H1 (cell line): ENCODE measurements at regions not wholly inside any gene's neighbourhood (a gene's known extent, or its start where the extent isn't known, plus 50 kb on each side); places are given as distances from the start of the nearest gene placed in this dataset.

Experiments
- CBX5 ChIP-seq: fragments of 300-800, 300-1000 bp; sonication (generic); IDR thresholded peaks from 2 replicates; pipeline ENCODE4 v1.7.1; 2016; ENCODE audit warnings: antibody characterized with exemption, low read length, low read depth
- EGR1 ChIP-seq: IDR thresholded peaks from 2 replicates; pipeline ENCODE4 v1.6.1; 2011; ENCODE audit warnings: low read depth, low read length, borderline replicate concordance
- EP300 ChIP-seq, 2 experiments: IDR thresholded peaks; 1 replicate in 1 of 2; 2 replicates in 1 of 2; pipeline ENCODE4 v1.6.1; 2011 to 2012; ENCODE audit warnings: low read depth in 2 of 2, low read length in 2 of 2, mild to moderate bottlenecking in 2 of 2, borderline replicate concordance in 1 of 2, inconsistent platforms in 1 of 2, moderate library complexity in 1 of 2
- GTF2F1 ChIP-seq: IDR thresholded peaks from 2 replicates; pipeline ENCODE4 v1.6.1; 2012; ENCODE audit warnings: low read depth, low read length, improper control_type of control experiment, borderline replicate concordance
- HDAC2 ChIP-seq, 2 experiments: fragments of 300-600 bp in 1 of 2; sonication (generic) in 1 of 2; IDR thresholded peaks; 2 replicates each; pipeline ENCODE4 v1.6.1; 2011 to 2012; ENCODE audit warnings: low read depth in 2 of 2, low read length in 2 of 2, mild to moderate bottlenecking in 2 of 2, moderate library complexity in 2 of 2, borderline replicate concordance in 1 of 2, inconsistent platforms in 1 of 2
- NRF1 ChIP-seq: IDR thresholded peaks from 2 replicates; pipeline ENCODE4 v1.6.1; 2011; ENCODE audit warnings: mild to moderate bottlenecking, low read depth, low read length, improper control_type of control experiment
- POLR2A ChIP-seq, 2 experiments: IDR thresholded peaks; 1 replicate in 1 of 2; 2 replicates in 1 of 2; pipeline ENCODE4 v1.6.1; 2011; ENCODE audit warnings: low read depth in 2 of 2, low read length in 2 of 2, mild to moderate bottlenecking in 2 of 2; ENCODE audit errors: control extremely low read depth in 1 of 2
- SAP30 ChIP-seq: fragments of 300-600 bp; sonication (generic); IDR thresholded peaks from 2 replicates; pipeline ENCODE4 v1.7.1; 2012; ENCODE audit warnings: low read length, moderate library complexity, mild to moderate bottlenecking, inconsistent platforms; ENCODE audit not compliant: insufficient read depth, insufficient replicate concordance
- SIX5 ChIP-seq: IDR thresholded peaks from 2 replicates; pipeline ENCODE4 v1.6.1; 2011; ENCODE audit warnings: mild to moderate bottlenecking, low read depth, low read length
- SP1 ChIP-seq: IDR thresholded peaks from 2 replicates; pipeline ENCODE4 v1.6.1; 2011; ENCODE audit warnings: low read depth, low read length
- TF ChIP-seq, protein P1 (sequence below): fragments of 300-600 bp; sonication (generic); IDR thresholded peaks from 2 replicates; pipeline ENCODE4 v1.7.1; 2012; ENCODE audit warnings: low read length, moderate library complexity, mild to moderate bottlenecking, inconsistent platforms; ENCODE audit not compliant: insufficient replicate concordance

DNA sequence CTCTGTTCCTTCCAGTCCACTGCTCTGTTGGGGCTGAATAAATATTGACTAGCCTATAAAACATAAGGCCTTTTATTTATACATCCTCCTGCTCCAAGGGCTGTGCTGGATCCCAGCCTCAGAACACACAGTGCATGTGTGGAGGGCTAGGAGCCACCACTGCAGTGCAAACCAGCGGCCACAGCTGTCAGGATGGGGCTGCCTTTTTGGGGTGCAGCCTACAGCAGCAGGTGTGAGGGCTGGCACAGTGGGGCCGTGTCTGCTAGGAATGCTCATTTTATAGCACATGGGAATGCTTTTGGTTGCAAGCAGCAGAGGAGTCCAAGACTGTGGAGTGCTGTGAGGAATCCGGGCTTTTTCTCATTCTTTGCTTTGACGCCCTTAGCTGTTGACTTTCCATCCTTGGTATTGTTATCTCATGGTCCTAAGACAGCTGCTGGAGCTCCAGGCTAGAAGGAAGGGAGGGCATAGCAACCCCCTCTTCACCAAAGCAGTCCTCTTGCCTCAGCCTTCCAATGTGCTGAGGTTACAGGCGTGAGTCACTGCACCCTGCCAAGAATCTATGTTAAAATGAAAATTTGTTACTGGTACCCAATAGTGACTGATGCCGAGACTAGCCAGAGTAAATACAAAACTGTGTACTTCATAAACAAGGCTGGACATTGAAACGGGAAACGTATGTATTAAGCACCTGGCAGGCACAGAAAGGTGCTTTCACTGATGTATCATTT is 334.3 kb upstream of the GATB start (continued):
- TF ChIP-seq, protein P1, sequence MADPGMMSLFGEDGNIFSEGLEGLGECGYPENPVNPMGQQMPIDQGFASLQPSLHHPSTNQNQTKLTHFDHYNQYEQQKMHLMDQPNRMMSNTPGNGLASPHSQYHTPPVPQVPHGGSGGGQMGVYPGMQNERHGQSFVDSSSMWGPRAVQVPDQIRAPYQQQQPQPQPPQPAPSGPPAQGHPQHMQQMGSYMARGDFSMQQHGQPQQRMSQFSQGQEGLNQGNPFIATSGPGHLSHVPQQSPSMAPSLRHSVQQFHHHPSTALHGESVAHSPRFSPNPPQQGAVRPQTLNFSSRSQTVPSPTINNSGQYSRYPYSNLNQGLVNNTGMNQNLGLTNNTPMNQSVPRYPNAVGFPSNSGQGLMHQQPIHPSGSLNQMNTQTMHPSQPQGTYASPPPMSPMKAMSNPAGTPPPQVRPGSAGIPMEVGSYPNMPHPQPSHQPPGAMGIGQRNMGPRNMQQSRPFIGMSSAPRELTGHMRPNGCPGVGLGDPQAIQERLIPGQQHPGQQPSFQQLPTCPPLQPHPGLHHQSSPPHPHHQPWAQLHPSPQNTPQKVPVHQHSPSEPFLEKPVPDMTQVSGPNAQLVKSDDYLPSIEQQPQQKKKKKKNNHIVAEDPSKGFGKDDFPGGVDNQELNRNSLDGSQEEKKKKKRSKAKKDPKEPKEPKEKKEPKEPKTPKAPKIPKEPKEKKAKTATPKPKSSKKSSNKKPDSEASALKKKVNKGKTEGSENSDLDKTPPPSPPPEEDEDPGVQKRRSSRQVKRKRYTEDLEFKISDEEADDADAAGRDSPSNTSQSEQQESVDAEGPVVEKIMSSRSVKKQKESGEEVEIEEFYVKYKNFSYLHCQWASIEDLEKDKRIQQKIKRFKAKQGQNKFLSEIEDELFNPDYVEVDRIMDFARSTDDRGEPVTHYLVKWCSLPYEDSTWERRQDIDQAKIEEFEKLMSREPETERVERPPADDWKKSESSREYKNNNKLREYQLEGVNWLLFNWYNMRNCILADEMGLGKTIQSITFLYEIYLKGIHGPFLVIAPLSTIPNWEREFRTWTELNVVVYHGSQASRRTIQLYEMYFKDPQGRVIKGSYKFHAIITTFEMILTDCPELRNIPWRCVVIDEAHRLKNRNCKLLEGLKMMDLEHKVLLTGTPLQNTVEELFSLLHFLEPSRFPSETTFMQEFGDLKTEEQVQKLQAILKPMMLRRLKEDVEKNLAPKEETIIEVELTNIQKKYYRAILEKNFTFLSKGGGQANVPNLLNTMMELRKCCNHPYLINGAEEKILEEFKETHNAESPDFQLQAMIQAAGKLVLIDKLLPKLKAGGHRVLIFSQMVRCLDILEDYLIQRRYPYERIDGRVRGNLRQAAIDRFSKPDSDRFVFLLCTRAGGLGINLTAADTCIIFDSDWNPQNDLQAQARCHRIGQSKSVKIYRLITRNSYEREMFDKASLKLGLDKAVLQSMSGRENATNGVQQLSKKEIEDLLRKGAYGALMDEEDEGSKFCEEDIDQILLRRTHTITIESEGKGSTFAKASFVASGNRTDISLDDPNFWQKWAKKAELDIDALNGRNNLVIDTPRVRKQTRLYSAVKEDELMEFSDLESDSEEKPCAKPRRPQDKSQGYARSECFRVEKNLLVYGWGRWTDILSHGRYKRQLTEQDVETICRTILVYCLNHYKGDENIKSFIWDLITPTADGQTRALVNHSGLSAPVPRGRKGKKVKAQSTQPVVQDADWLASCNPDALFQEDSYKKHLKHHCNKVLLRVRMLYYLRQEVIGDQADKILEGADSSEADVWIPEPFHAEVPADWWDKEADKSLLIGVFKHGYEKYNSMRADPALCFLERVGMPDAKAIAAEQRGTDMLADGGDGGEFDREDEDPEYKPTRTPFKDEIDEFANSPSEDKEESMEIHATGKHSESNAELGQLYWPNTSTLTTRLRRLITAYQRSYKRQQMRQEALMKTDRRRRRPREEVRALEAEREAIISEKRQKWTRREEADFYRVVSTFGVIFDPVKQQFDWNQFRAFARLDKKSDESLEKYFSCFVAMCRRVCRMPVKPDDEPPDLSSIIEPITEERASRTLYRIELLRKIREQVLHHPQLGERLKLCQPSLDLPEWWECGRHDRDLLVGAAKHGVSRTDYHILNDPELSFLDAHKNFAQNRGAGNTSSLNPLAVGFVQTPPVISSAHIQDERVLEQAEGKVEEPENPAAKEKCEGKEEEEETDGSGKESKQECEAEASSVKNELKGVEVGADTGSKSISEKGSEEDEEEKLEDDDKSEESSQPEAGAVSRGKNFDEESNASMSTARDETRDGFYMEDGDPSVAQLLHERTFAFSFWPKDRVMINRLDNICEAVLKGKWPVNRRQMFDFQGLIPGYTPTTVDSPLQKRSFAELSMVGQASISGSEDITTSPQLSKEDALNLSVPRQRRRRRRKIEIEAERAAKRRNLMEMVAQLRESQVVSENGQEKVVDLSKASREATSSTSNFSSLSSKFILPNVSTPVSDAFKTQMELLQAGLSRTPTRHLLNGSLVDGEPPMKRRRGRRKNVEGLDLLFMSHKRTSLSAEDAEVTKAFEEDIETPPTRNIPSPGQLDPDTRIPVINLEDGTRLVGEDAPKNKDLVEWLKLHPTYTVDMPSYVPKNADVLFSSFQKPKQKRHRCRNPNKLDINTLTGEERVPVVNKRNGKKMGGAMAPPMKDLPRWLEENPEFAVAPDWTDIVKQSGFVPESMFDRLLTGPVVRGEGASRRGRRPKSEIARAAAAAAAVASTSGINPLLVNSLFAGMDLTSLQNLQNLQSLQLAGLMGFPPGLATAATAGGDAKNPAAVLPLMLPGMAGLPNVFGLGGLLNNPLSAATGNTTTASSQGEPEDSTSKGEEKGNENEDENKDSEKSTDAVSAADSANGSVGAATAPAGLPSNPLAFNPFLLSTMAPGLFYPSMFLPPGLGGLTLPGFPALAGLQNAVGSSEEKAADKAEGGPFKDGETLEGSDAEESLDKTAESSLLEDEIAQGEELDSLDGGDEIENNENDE, result no peak
- no peak for TF ChIP-seq HDAC2 (IDR thresholded peaks at IDR 0.05; ENCODE audit: borderline replicate concordance in 1 of 2, low read depth in 2 of 2, low read length in 2 of 2)
- no peak for TF ChIP-seq SIX5
- no peak for TF ChIP-seq NRF1
- TF ChIP-seq POLR2A (IDR thresholded peaks at IDR 0.05; ENCODE audit: control extremely low read depth in 1 of 2, low read depth in 2 of 2, low read length in 2 of 2), result no peak
- TF ChIP-seq EGR1, result no peak
- TF ChIP-seq SAP30, result no peak
- TF ChIP-seq GTF2F1, result no peak
- no peak for TF ChIP-seq SP1
- TF ChIP-seq CBX5, result no peak
- TF ChIP-seq EP300 (IDR thresholded peaks at IDR 0.05; ENCODE audit: borderline replicate concordance in 1 of 2, low read depth in 2 of 2, low read length in 2 of 2), result no peak
